A673 (cell line): ENCODE measurements at regions not wholly inside any gene's neighbourhood (a gene's known extent, or its start where the extent isn't known, plus 50 kb on each side); places are given as distances from the start of the nearest gene placed in this dataset.
"Not testable (repeated sequence)": the region's sequence is repeated elsewhere in the genome, so short reads cannot be mapped to it uniquely, and the experiment has no call there.

ENCODE experiments used
- BruUV-seq: library from RNA; stranded (reverse); fragments of 400-500 nt; replicated peaks from 2 replicates; lab custom pipeline; 2021; lab: Mats Ljungman, UMichigan
- CTCF ChIA-PET: fragments of 300-600 bp; sonication (Branson Sonifier 250); formaldehyde crosslinking; loops from one replicate; lab custom pipeline; 2022; ENCODE audit warnings: antibody characterized with exemption; lab: Charles Lee
- POLR2A ChIA-PET: fragments of 300-600 bp; sonication (Branson Sonifier 250); formaldehyde crosslinking; loops from one replicate; lab custom pipeline; 2022; ENCODE audit warnings: antibody characterized with exemption; ENCODE audit not compliant: low non-redundant PET; lab: Charles Lee
- DNase-seq: peaks from one replicate; pipeline ENCODE4 v3.0.0-alpha.2; 2015; ENCODE audit warnings: low spot score
- H3K27ac ChIP-seq: fragments of 200-600 bp; sonication (generic); 2 replicates; pipeline ENCODE4 v1.5.1; 2016; ENCODE audit warnings: mixed run types, low read depth, mild to moderate bottlenecking, mixed read lengths, antibody characterized with exemption, low read length; ENCODE audit not compliant: poor library complexity, severe bottlenecking
- H3K27me3 ChIP-seq: fragments of 200-600 bp; sonication (generic); replicated peaks from 2 replicates; pipeline ENCODE4 v1.6.1; 2017; ENCODE audit warnings: mixed run types, low read depth, mild to moderate bottlenecking, mixed read lengths, antibody characterized with exemption, low read length; ENCODE audit not compliant: insufficient read depth, poor library complexity
- H3K36me3 ChIP-seq: fragments of 200-600 bp; sonication (generic); 2 replicates; pipeline ENCODE4 v1.6.1; 2016; ENCODE audit warnings: mixed run types, mild to moderate bottlenecking, mixed read lengths, antibody characterized with exemption, low read length; ENCODE audit not compliant: insufficient read depth, poor library complexity, severe bottlenecking
- H3K4me1 ChIP-seq: fragments of 200-600 bp; sonication (generic); 2 replicates; pipeline ENCODE4 v1.6.1; 2017; ENCODE audit warnings: mixed run types, mild to moderate bottlenecking, mixed read lengths, antibody characterized with exemption, low read length; ENCODE audit not compliant: insufficient read depth, poor library complexity, severe bottlenecking
- H3K4me3 ChIP-seq: fragments of 200-600 bp; sonication (generic); 2 replicates; pipeline ENCODE4 v1.5.1; 2016; ENCODE audit warnings: low read depth, mixed run types, mild to moderate bottlenecking, mixed read lengths, low read length; ENCODE audit not compliant: poor library complexity, severe bottlenecking
- H3K9me3 ChIP-seq: fragments of 200-600 bp; sonication (generic); 2 replicates; pipeline ENCODE4 v1.6.1; 2016; ENCODE audit warnings: mixed run types, low read depth, mild to moderate bottlenecking, mixed read lengths, antibody characterized with exemption, low read length; ENCODE audit not compliant: poor library complexity, severe bottlenecking
- CTCF ChIP-seq: fragments of 300-800, 200-600 bp; sonication (generic); conservative IDR thresholded peaks from 2 replicates; pipeline ENCODE4 v1.5.1; 2017; ENCODE audit warnings: low read depth, mild to moderate bottlenecking, antibody characterized with exemption, low read length, moderate library complexity, mixed read lengths
- EZH2 ChIP-seq: fragments of 200-600 bp; sonication (generic); IDR thresholded peaks from 2 replicates; pipeline ENCODE4 v1.6.1; 2017; ENCODE audit warnings: borderline replicate concordance, low read depth, mild to moderate bottlenecking, mixed read lengths, antibody characterized with exemption, low read length; ENCODE audit not compliant: poor library complexity, severe bottlenecking
- intact Hi-C: fragments of 100-400 bp; cut with micrococcal nuclease; formaldehyde crosslinking; loops from one replicate; pipeline ENCODE4 v1.10.0; 2022; ENCODE audit not compliant: unreplicated experiment

GRCh38 chr1:166740668-166741276, 98.5 kb upstream of the POGK start:
- CTCF ChIA-PET = no interaction called here
- no peak overlapping the region for H3K27ac ChIP-seq
- H3K27me3 ChIP-seq = no peaks in the 10 kb centered on the region
- POLR2A ChIA-PET = no interaction called here
- no peak for TF ChIP-seq EZH2
- no peak for TF ChIP-seq CTCF
- peaks cover 7% of the 10 kb centered on the region for H3K9me3 ChIP-seq
- H3K36me3 ChIP-seq = no peaks in the 10 kb centered on the region
- no peaks in the 10 kb centered on the region for H3K4me1 ChIP-seq
- no TSS peak for BruUV-seq
- H3K4me3 ChIP-seq = no peak overlapping the region
- intact Hi-C loops = no loop called here
- no peak for DNase-seq

- Histone ChIP-seq H3K36me3 (no peaks in the 10 kb centered on the region), H3K4me3 (no peak overlapping the region), H3K9me3 (no peaks in the 10 kb centered on the region), H3K27me3 (no peaks in the 10 kb centered on the region), H3K27ac (no peak overlapping the region), H3K4me1 (no peaks in the 10 kb centered on the region)
- CTCF ChIA-PET = no interaction called here
- no TSS peak for BruUV-seq
- intact Hi-C loops = no loop called here
- TF ChIP-seq CTCF (no peak), EZH2 (no peak)
- POLR2A ChIA-PET = no interaction called here
- DNase-seq = no peak
Measured at GRCh38 chr1:166763318-166763717, 76.0 kb upstream of the POGK start.

- Histone ChIP-seq H3K4me1 (no peaks in the 10 kb centered on the region), H3K4me3 (no peak overlapping the region), H3K27me3 (peaks cover 4% of the 10 kb centered on the region), H3K27ac (no peak overlapping the region), H3K36me3 (no peaks in the 10 kb centered on the region), H3K9me3 (no peaks in the 10 kb centered on the region)
- intact Hi-C loops = no loop called here
- CTCF ChIA-PET = no interaction called here
- no TSS peak for BruUV-seq
- TF ChIP-seq CTCF (no peak), EZH2 (no peak)
- DNase-seq = no peak
- POLR2A ChIA-PET = no interaction called here
Measured at GRCh38 chr1:166766942-166767341, 72.3 kb upstream of the POGK start.

- CTCF ChIA-PET, H3K36me3 ChIP-seq, H3K9me3 ChIP-seq, POLR2A ChIA-PET, DNase-seq, H3K4me1 ChIP-seq, H3K27ac ChIP-seq, BruUV-seq, H3K27me3 ChIP-seq, H3K4me3 ChIP-seq, intact Hi-C loops: not testable (repeated sequence)
Measured at GRCh38 chr1:166784646-166785045, 54.6 kb upstream of the POGK start.
